PC-9 (cell line): ENCODE measurements at regions not wholly inside any gene's neighbourhood (a gene's known extent, or its start where the extent isn't known, plus 50 kb on each side); places are given as distances from the start of the nearest gene placed in this dataset.

Experiments
- EZH2 ChIP-seq: fragments of 200-600 bp; sonication (generic); IDR thresholded peaks from 2 replicates; pipeline ENCODE4 v1.8.0; 2017; ENCODE audit warnings: antibody characterized with exemption, low read depth
- TF ChIP-seq, protein P1 (sequence below): fragments of 200-600 bp; sonication (generic); conservative IDR thresholded peaks from 2 replicates; pipeline ENCODE4 v1.6.1; 2017; ENCODE audit warnings: mixed run types, antibody characterized with exemption, mild to moderate bottlenecking, moderate library complexity

- TF ChIP-seq, protein P1, sequence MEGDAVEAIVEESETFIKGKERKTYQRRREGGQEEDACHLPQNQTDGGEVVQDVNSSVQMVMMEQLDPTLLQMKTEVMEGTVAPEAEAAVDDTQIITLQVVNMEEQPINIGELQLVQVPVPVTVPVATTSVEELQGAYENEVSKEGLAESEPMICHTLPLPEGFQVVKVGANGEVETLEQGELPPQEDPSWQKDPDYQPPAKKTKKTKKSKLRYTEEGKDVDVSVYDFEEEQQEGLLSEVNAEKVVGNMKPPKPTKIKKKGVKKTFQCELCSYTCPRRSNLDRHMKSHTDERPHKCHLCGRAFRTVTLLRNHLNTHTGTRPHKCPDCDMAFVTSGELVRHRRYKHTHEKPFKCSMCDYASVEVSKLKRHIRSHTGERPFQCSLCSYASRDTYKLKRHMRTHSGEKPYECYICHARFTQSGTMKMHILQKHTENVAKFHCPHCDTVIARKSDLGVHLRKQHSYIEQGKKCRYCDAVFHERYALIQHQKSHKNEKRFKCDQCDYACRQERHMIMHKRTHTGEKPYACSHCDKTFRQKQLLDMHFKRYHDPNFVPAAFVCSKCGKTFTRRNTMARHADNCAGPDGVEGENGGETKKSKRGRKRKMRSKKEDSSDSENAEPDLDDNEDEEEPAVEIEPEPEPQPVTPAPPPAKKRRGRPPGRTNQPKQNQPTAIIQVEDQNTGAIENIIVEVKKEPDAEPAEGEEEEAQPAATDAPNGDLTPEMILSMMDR: no peak
- no peak for TF ChIP-seq EZH2
Measured at GRCh38 chr14:101124815-101125214, 221.3 kb upstream of the RTL1 start.
